DMS79 (cell line): ENCODE measurements at regions not wholly inside any gene's neighbourhood (a gene's known extent, or its start where the extent isn't known, plus 50 kb on each side); places are given as distances from the start of the nearest gene placed in this dataset.

ENCODE experiments used
- DNase-seq: peaks from one replicate; lab custom pipeline; 2025; lab: John Stamatoyannopoulos, UW

GRCh38 chr3:10763817-10764258 lies 52.2 kb upstream of the SLC6A11 start:
- DNase-seq, result no peak

GRCh38 chr3:10764259-10765051 lies 51.6 kb upstream of the SLC6A11 start:
- DNase-seq, result no peak

DNA sequence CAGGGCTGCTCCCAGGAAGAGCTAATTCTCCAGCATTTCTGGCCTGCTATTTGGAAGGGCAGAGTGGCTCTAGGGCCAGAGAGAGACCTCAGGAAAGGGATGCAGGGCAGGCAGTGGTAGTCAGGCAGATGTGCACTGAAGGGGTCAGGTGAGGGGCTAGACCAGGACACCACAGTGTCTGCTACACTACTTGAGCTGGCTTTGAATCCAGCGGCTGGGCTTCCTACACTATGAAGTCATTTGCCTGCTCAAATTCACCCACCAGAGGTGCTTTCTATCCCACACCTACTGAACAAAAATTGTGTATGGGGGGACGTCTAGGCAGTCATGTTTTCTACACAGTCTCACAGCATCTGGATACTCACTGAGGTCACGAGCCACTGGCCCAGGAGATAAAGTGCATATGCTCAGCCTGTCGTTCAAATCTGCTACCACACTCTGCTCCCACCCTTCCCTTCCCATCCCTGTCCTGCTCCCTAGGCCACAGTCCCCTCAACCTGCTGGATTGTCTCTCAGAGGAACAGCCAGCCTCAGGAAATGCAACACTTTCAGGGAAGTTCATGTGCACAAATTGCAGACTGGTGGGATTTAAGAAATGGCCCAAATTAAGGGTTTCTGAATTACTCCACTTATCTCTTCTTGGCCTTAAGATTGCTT lies 49.9 kb upstream of the SLC6A11 start:
- no peak for DNase-seq
